ENCODE measurements at regions not wholly inside any gene's neighbourhood (a gene's known extent, or its start where the extent isn't known, plus 50 kb on each side); places are given as distances from the start of the nearest gene placed in this dataset.

DNA sequence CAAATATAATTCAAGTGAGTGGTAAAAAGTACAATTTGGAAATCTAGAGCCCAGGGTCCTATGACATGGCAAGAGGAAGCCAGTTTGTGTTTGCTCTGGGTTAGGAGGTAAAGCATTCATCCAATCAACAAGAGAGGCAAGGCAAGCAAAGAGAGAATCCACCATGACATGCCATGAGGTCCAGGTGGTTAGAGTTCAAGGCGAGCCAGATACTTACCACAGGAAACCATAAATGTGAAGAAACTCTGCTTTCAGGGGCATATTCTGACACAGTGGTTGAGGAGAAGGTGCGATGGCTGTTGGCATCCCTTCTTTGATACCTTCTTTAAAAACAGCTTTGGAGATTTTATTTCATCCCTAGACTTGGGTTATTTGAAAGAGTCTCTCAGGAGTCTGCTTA, 193.8 kb upstream of the MAN1A1 start:
- H3K4me3 ChIP-seq (ENCODE audit: control insufficient read depth, low read depth, low read length), result no peak overlapping the region
- DNase-seq (ENCODE audit: low read depth), result no peak
- TF ChIP-seq, protein P1, sequence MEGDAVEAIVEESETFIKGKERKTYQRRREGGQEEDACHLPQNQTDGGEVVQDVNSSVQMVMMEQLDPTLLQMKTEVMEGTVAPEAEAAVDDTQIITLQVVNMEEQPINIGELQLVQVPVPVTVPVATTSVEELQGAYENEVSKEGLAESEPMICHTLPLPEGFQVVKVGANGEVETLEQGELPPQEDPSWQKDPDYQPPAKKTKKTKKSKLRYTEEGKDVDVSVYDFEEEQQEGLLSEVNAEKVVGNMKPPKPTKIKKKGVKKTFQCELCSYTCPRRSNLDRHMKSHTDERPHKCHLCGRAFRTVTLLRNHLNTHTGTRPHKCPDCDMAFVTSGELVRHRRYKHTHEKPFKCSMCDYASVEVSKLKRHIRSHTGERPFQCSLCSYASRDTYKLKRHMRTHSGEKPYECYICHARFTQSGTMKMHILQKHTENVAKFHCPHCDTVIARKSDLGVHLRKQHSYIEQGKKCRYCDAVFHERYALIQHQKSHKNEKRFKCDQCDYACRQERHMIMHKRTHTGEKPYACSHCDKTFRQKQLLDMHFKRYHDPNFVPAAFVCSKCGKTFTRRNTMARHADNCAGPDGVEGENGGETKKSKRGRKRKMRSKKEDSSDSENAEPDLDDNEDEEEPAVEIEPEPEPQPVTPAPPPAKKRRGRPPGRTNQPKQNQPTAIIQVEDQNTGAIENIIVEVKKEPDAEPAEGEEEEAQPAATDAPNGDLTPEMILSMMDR (IDR thresholded peaks at IDR 0.05; ENCODE audit: control insufficient read depth, insufficient read depth, low read depth, low read length, missing control alignments), result no peak

DNA sequence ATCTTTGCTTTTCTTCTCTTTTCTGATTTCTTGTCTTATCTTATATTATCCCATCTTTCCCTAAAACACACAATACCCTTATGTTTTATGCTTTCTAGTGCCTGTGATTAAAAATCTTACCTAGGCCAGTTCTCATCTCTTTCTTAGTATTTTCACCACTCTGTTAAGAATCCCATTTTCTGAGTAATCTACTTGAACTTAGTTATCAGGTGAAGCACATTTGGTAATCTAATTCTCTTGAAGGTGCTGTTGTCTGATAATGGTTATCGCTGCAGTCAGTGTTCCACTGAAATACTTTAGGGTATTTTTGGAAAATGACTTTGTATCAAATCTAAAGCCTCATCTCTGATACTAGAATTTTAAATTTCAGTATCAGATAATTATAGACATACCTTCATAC, 192.5 kb upstream of the MAN1A1 start:
- no peak for DNase-seq (ENCODE audit: low read depth)
- TF ChIP-seq, protein P1 (IDR thresholded peaks at IDR 0.05; ENCODE audit: control insufficient read depth, insufficient read depth, low read depth, low read length, missing control alignments), result no peak
- H3K4me3 ChIP-seq (ENCODE audit: control insufficient read depth, low read depth, low read length), result no peak overlapping the region

DNA sequence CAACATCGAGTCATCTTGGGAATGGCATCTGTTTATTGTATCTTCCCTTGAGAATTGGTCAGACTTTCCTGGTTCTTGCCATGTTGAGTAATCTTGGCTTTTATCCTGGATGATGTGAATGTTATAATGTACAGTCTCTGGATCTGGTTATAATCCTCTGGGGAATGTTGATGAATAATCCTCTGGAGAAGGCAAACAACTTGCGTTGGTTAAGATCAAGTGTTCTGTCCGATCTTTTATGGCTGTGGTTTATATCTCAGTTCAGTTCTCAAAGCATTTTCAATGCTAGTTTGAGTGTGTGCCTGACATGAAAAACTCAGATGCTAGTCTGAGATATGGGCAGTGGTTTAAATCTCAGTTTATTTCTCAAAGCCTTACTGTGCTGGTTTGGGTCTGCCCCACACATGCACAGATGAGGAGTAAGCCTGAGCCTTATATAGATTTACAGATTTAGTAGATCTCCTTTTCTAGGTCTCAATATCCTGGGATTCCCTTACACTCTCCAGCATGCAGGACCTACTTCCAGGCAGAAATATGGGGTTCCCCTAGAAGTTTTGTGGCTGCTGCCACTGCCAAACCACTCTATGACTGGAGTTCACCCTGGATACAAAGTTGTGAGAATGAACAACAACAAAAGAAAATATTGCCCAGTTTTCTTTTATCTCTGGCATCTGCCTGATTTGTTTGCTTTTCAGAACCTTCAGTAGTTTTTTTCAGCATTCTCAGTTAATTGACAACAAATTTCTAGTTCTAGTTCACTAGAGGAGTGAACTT, 191.8 kb upstream of the MAN1A1 start:
- TF ChIP-seq, protein P1 (IDR thresholded peaks at IDR 0.05; ENCODE audit: control insufficient read depth, insufficient read depth, low read depth, low read length, missing control alignments), result no peak
- no peak overlapping the region for H3K4me3 ChIP-seq (ENCODE audit: control insufficient read depth, low read depth, low read length)
- DNase-seq (ENCODE audit: low read depth), result peak; percentile 100

DNA sequence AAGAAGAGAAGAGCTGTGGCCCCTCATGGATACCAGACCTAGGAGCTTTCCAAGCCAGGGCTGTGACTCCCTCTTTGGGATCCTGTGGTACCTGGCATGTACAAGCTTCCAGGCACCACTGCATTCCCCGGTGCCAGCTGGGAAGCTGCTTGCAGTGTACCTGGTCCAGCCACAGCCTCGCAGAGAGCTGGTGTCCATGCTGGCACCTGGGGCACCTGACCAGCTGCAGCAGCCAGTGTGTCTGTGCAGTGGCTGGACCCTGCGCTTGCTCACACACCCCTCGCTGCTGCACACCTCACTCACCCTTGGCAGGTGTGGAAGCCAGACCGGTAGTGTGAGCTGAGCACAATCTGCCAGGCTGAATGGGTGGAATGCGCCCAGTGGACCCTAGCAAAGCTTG, 190.9 kb upstream of the MAN1A1 start:
- TF ChIP-seq, protein P1 (IDR thresholded peaks at IDR 0.05; ENCODE audit: control insufficient read depth, insufficient read depth, low read depth, low read length, missing control alignments), result no peak
- no peak for DNase-seq (ENCODE audit: low read depth)
- H3K4me3 ChIP-seq (ENCODE audit: control insufficient read depth, low read depth, low read length), result no peak overlapping the region

DNA sequence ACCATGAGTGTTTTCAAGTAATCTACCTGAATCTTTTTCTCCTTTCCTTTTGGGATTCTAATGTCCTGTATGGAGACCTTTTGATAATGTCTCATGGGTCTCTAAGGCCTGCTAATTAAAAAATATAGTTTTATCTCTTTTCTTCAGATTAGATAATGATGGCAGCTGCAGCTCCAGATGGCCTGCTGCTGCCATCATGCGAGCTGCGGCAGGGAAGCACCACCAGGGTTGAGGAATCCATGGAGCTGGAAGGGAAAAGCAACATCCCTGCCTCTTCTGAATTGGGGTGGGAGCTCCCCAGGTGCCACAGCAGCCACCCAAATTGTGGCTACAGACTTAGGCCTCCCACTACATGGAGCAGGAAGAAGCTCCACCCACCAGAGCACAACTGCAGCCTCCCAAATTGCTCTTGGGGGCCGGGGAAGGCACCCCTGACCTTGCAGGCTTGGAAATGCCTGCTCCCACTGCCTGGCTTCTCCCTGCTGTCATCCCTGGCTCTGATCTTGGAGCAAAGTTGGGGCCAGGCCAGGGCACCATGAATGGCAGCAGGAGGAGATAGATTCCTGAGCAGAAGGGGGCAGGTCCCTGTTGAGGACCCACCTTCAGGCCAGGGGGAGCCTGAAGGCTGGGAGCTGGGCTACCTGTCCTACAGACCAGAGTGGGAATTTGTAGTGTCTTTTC, 189.6 kb upstream of the MAN1A1 start:
- TF ChIP-seq, protein P1 (IDR thresholded peaks at IDR 0.05; ENCODE audit: control insufficient read depth, insufficient read depth, low read depth, low read length, missing control alignments), result no peak
- no peak for DNase-seq (ENCODE audit: low read depth)
- H3K4me3 ChIP-seq (ENCODE audit: control insufficient read depth, low read depth, low read length), result no peak overlapping the region

DNA sequence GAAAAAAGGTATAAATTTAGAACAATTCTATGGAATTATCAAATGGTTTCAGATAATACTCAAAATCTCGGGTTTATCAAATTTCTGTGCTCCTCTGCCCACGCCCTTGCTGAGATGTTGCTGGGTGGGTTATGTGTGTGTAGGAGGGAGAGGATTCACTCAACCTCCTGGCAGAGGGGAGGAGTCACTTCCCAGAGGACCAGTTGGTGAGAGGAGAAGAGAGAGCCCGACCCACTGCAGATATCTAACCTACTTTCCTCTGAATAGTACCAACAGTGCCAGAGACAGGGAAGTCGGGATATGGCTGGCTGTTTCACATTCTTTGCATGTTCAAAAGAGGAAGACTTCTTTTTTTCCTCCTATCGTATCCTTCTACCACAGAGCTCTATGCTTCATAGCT, 187.1 kb upstream of the MAN1A1 start:
- TF ChIP-seq, protein P1 (IDR thresholded peaks at IDR 0.05; ENCODE audit: control insufficient read depth, insufficient read depth, low read depth, low read length, missing control alignments), result no peak
- H3K4me3 ChIP-seq (ENCODE audit: control insufficient read depth, low read depth, low read length), result no peak overlapping the region
- no peak for DNase-seq (ENCODE audit: low read depth)
